Inferior parietal cortex (tissue), 1 donor: ENCODE measurements at regions not wholly inside any gene's neighbourhood (a gene's known extent, or its start where the extent isn't known, plus 50 kb on each side); places are given as distances from the start of the nearest gene placed in this dataset.
A peak's percentile ranks its signal among the peaks of the same experiment; 100 is the strongest.
"Not testable (repeated sequence)": the region's sequence is repeated elsewhere in the genome, so short reads cannot be mapped to it uniquely, and the experiment has no call there.

Experiments
- DNase-seq: peaks from one replicate; pipeline ENCODE4 v3.0.0-alpha.2; 2016; ENCODE audit errors: extremely low spot score

- no peak for DNase-seq
Measured at GRCh38 chr3:176347424-176348146, 849.7 kb downstream of the TBL1XR1 start.

GRCh38 chr3:176341963-176342362 is 855.3 kb downstream of the TBL1XR1 start:
- no peak for DNase-seq

GRCh38 chr3:176328666-176329065 is 868.6 kb downstream of the TBL1XR1 start:
- no peak for DNase-seq

GRCh38 chr3:176328198-176328597 is 869.1 kb downstream of the TBL1XR1 start:
- DNase-seq, result no peak

- not testable (repeated sequence) for DNase-seq
Measured at GRCh38 chr3:176326894-176327490, 870.3 kb downstream of the TBL1XR1 start.

- not testable (repeated sequence) for DNase-seq
Measured at GRCh38 chr3:176321532-176321931, 875.8 kb downstream of the TBL1XR1 start.

GRCh38 chr3:176321099-176321498 is 876.2 kb downstream of the TBL1XR1 start:
- no peak for DNase-seq

GRCh38 chr3:176313426-176313825 is 883.9 kb downstream of the TBL1XR1 start:
- no peak for DNase-seq

GRCh38 chr3:176310641-176311040 is 886.6 kb downstream of the TBL1XR1 start:
- DNase-seq, result no peak

GRCh38 chr3:176302271-176302670 is 895.0 kb downstream of the TBL1XR1 start:
- DNase-seq, result no peak

- DNase-seq, result no peak
Measured at GRCh38 chr3:176296066-176296597, 901.1 kb downstream of the TBL1XR1 start.

- DNase-seq, result no peak
Measured at GRCh38 chr3:176293276-176293675, 904.0 kb downstream of the TBL1XR1 start.

GRCh38 chr3:176286476-176287085 is 910.7 kb downstream of the TBL1XR1 start:
- DNase-seq, result no peak

GRCh38 chr3:176275538-176275937 is 921.7 kb downstream of the TBL1XR1 start:
- no peak for DNase-seq

GRCh38 chr3:176275113-176275512 is 922.2 kb downstream of the TBL1XR1 start:
- no peak for DNase-seq

- no peak for DNase-seq
Measured at GRCh38 chr3:176274161-176274560, 923.1 kb downstream of the TBL1XR1 start.

- DNase-seq, result peak; percentile 26
Measured at GRCh38 chr3:176262071-176262470, 935.2 kb downstream of the TBL1XR1 start.

GRCh38 chr3:176247191-176247590 is 950.1 kb downstream of the TBL1XR1 start:
- no peak for DNase-seq

- no peak for DNase-seq
Measured at GRCh38 chr3:176219970-176220369, 977.3 kb downstream of the TBL1XR1 start.

GRCh38 chr3:176214758-176215157 is 982.5 kb downstream of the TBL1XR1 start:
- no peak for DNase-seq

- DNase-seq, result not testable (repeated sequence)
Measured at GRCh38 chr3:176213314-176213713, 984.0 kb downstream of the TBL1XR1 start.

- DNase-seq, result no peak
Measured at GRCh38 chr3:176208915-176209314, 988.4 kb downstream of the TBL1XR1 start.

- no peak for DNase-seq
Measured at GRCh38 chr3:176208283-176208682, 989.0 kb downstream of the TBL1XR1 start.
